ENCODE measurements at regions not wholly inside any gene's neighbourhood (a gene's known extent, or its start where the extent isn't known, plus 50 kb on each side); places are given as distances from the start of the nearest gene placed in this dataset.
"Not testable (repeated sequence)": the region's sequence is repeated elsewhere in the genome, so short reads cannot be mapped to it uniquely, and the experiment has no call there.

DNA sequence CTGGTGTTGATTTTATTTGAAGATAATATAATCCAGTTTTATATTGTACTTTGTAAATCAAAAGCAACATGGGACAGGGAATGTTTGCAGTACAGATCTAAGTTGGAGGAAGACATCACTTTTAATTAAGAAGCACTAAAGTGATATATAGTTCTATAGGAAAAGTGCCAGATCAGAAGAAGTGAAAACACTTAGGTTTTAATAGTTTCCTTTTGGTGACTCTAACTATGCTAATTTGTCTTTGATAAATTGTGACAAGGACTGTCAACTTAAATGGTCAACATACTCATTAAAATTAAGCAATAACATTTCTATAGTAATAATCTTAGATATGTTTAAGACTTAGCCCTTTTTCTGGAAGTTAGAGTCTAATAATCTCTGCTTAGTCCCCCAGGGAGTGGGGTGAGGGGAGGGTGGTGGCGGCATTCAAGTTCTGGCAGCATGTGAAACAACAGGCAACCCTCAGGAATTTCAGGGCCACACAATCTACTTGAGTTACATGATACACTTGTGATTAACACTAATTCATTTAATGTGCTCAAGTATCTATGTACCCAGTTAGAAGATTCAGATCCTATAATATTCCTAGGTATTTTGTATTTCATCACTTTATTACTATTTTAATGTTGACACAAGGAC, 1026.5 kb downstream of the NR2F1-AS1 start:
- Mint-ChIP-seq H3K4me3 (no peak overlapping the region), H3K27ac (no peak overlapping the region), H3K27me3 (no peaks in the 10 kb centered on the region), H3K9me3 (no peaks in the 10 kb centered on the region), H3K4me1 (no peaks in the 10 kb centered on the region), H3K36me3 (no peaks in the 10 kb centered on the region)
- DNase-seq = no peak

DNA sequence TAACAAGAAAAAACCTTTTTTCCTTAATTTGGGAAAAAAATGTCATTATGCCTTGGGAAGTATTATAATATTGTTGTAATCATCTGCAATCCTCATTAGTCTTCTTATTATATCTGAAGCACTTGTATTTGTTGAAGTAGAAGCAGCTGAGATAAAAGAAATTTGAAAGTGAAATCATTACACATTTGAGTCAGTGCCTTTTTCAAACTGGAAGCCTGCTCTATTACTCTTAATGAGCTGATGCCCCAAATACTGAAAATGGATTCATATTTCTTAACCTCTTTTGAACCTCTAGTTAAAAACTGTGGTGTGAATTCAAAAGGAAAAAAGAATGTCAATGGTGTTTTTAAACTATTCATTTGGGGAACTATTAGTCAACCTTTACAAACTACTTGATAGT, 1027.7 kb downstream of the NR2F1-AS1 start:
- no peaks in the 10 kb centered on the region for H3K27me3 Mint-ChIP-seq
- H3K4me3 Mint-ChIP-seq = no peak overlapping the region
- DNase-seq = no peak
- H3K9me3 Mint-ChIP-seq = no peaks in the 10 kb centered on the region
- no peak overlapping the region for H3K27ac Mint-ChIP-seq
- no peaks in the 10 kb centered on the region for H3K4me1 Mint-ChIP-seq
- H3K36me3 Mint-ChIP-seq = no peaks in the 10 kb centered on the region

DNA sequence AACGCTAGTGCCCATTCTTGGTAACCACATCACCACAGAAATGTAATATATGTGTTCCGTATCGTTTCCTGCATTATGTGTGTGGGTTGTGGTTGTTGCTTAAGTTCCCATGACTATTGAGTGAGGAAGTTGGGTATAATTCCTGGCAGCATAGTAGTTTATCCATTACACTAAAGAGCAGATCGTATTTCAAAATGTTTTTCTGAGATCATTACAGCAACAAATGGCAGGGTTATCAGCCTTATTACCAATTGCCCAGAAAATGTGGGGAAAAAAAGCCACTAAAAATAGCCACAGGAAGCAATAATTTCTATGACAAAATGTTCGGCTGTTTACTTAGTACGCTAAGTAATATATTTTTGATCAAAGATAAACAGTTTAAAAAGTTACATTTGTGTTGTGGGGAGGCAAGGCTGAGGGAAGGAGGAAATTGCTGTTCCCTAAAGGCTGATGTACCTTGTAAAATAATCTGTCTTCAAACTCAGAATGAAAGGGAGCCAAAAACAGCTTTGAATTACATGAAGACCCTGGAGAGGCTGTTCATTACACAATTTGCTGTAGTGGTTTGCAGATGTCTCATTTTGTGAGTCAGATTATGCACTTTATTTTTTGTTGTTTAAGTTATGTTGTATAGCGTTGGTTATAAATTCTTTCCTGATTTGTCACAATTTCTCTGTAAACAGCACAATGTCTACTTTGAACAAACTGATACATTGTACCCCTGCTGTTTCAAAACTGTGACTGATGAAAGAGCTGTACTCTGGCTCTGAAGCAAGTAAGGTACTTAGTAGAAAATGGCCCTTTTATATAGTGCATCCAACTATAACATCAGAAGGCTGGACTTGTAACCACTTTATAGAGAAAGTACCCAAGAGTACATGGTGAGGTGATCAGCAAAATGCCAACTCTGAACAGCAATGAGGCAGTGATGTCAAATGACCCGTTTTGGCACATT, 1028.5 kb downstream of the NR2F1-AS1 start:
- Mint-ChIP-seq H3K9me3 (no peaks in the 10 kb centered on the region), H3K27me3 (no peaks in the 10 kb centered on the region), H3K27ac (no peak overlapping the region), H3K4me3 (no peak overlapping the region), H3K4me1 (no peaks in the 10 kb centered on the region), H3K36me3 (no peaks in the 10 kb centered on the region)
- DNase-seq = no peak

DNA sequence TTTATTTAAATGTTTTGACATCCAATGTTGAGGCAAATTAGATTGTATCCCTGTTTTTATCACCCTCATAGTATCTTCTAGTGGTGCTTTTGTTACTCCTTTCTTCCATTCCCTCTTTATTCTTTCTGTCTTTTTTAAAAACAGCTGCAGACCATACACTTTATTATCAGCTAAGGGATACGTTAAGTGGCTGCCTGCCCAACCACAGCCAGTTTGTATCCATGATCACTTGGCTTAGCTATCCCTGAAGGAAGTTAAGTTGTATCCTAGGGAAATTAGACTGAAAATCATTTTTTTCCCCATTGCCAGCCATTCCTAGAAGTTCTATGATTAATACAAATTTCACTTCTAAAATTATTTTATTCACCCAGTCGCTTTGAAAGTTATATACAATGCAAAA, 1032.7 kb downstream of the NR2F1-AS1 start:
- Mint-ChIP-seq H3K27ac (no peak overlapping the region), H3K9me3 (no peaks in the 10 kb centered on the region), H3K27me3 (no peaks in the 10 kb centered on the region), H3K4me3 (no peak overlapping the region), H3K4me1 (no peaks in the 10 kb centered on the region), H3K36me3 (no peaks in the 10 kb centered on the region)
- no peak for DNase-seq

DNA sequence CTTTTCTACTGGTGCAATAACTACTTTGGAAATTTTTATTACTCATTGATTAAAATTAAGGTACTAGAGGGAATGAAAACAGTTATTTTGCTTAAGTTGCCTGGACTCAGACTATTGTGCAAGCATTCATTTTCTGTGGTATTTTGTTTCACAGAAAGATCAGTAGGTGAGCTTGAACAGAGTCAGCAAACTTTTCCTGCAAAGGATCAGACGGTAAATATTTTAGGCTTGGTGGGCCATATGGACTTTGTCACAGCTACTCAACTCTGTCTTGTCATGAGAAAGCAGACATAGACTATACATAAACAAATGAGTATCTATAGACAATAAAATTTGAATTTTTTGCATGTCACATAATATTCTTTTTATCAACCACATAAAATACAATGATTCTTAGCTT, 1036.4 kb downstream of the NR2F1-AS1 start:
- H3K27ac Mint-ChIP-seq = no peak overlapping the region
- no peaks in the 10 kb centered on the region for H3K36me3 Mint-ChIP-seq
- no peaks in the 10 kb centered on the region for H3K9me3 Mint-ChIP-seq
- DNase-seq = no peak
- no peak overlapping the region for H3K4me3 Mint-ChIP-seq
- no peaks in the 10 kb centered on the region for H3K27me3 Mint-ChIP-seq
- H3K4me1 Mint-ChIP-seq = no peaks in the 10 kb centered on the region

DNA sequence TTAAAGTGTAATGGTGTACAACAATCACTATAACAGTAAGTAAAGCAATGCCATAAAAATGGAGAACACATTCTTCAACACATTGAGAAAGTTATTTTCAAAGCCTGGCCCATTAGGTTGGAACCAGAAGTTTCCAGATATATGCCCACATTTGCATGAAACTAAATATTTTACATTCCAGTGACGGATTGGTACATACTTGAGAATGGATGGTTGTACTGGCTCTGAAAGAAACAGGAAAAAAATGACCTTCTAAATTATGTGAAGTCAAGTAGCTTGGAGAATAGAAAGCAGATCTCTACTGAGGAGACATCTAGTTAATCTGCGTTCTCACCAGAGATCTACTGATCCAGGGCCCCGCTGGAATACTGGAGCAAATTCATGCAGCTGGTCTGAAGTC, 1037.0 kb downstream of the NR2F1-AS1 start:
- Mint-ChIP-seq H3K36me3 (no peaks in the 10 kb centered on the region), H3K4me3 (no peak overlapping the region), H3K27me3 (no peaks in the 10 kb centered on the region), H3K27ac (no peak overlapping the region), H3K4me1 (no peaks in the 10 kb centered on the region), H3K9me3 (no peaks in the 10 kb centered on the region)
- DNase-seq = no peak

DNA sequence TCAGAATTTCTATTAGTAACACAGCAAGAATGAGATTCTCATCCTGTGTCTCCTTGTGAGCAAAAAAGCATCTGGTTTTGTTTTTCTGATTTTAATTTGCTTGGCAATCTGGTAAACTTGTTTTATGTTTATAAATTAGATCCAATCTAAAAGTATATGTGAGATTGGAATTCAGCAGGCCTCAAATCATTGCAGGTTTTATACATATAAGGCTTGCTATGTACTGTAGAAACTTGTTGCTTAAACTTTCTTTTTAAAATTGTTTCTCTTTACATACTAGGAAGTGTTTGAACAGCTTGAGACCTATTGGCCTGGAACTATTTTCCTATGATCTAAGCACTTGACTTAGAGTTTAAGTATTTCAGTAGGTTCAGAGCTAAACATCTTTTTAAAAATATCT, 1037.8 kb downstream of the NR2F1-AS1 start:
- DNase-seq = no peak
- no peaks in the 10 kb centered on the region for H3K9me3 Mint-ChIP-seq
- H3K4me3 Mint-ChIP-seq = no peak overlapping the region
- no peaks in the 10 kb centered on the region for H3K4me1 Mint-ChIP-seq
- H3K36me3 Mint-ChIP-seq = no peaks in the 10 kb centered on the region
- H3K27me3 Mint-ChIP-seq = no peaks in the 10 kb centered on the region
- no peak overlapping the region for H3K27ac Mint-ChIP-seq

DNA sequence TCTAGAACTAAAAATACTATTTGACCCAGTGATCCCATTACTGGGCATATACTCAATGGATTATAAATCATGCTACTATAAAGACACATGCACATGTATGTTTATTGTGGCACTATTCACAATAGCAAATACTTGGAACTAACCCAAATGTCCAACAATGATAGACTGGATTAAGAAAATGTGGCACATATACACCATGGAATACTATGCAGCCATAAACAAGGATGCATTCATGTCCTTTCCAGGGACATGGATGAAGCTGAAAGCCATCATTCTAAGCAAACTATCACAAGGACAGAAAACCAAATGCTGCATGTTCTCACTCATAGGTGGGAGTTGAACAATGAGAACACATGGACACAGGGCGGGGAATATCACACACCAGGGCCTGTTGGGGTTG, 1039.0 kb downstream of the NR2F1-AS1 start:
- H3K27me3 Mint-ChIP-seq, DNase-seq, H3K4me3 Mint-ChIP-seq, H3K36me3 Mint-ChIP-seq, H3K27ac Mint-ChIP-seq, H3K4me1 Mint-ChIP-seq, H3K9me3 Mint-ChIP-seq: not testable (repeated sequence)

DNA sequence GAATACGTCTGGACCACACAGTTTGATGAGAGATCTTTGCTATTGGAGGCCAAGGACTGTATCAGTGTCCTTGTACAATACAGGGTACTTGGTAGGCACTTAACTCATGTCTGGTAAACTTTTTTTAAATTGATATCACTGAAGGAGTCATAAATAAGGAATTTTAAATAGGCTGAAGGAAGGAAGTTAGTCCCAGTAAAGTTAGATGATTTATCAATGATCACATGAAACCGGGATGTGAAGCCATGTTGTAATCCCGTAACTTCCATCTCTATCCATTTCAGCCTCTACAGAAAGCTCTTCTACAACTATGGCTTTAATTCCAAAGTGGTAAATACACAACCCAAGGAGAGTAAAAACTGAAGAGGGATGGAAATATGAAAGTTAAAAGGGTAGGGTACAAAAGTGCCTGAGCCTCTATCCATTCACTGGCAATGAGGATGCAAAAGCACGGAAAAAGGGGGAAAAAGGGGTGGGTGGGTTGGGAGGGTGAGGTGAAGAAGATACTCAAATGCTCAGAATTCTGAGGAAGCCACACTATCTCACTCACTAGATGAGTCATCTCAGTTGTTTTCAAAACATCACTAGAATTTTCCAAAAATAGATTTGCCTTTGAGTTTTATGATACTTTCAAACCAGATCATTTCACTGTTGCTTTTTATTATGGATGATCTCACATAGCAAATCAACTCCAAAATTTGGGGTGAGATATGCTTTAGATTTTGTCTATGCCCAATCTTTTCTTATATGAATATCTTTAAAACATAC, 1053.5 kb downstream of the NR2F1-AS1 start:
- Mint-ChIP-seq H3K4me1 (no peaks in the 10 kb centered on the region), H3K9me3 (peaks cover 4% of the 10 kb centered on the region), H3K36me3 (no peaks in the 10 kb centered on the region), H3K4me3 (no peak overlapping the region), H3K27me3 (no peaks in the 10 kb centered on the region), H3K27ac (no peak overlapping the region)
- DNase-seq = no peak

DNA sequence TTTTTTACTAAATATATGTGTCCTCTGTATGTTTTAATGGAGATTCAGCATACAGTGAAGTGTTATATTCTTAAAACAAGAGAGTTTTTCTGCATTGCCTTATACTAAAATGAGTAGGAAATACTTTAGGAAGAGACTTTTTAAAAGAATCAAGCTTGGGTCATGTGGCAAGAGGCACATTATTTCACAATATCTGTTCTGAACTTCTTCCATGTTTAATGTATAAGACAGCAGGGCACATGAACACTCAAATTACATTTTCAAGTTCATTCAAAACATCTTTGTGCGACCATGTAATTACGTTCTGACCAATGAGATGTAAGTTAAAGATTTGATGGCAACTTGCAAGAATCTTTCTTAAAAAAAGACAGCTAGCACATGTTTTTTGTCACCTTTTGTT, 1055.9 kb downstream of the NR2F1-AS1 start:
- DNase-seq = no peak
- Mint-ChIP-seq H3K4me1 (no peaks in the 10 kb centered on the region), H3K4me3 (no peak overlapping the region), H3K9me3 (peaks cover 4% of the 10 kb centered on the region), H3K27ac (no peak overlapping the region), H3K27me3 (no peaks in the 10 kb centered on the region), H3K36me3 (no peaks in the 10 kb centered on the region)

DNA sequence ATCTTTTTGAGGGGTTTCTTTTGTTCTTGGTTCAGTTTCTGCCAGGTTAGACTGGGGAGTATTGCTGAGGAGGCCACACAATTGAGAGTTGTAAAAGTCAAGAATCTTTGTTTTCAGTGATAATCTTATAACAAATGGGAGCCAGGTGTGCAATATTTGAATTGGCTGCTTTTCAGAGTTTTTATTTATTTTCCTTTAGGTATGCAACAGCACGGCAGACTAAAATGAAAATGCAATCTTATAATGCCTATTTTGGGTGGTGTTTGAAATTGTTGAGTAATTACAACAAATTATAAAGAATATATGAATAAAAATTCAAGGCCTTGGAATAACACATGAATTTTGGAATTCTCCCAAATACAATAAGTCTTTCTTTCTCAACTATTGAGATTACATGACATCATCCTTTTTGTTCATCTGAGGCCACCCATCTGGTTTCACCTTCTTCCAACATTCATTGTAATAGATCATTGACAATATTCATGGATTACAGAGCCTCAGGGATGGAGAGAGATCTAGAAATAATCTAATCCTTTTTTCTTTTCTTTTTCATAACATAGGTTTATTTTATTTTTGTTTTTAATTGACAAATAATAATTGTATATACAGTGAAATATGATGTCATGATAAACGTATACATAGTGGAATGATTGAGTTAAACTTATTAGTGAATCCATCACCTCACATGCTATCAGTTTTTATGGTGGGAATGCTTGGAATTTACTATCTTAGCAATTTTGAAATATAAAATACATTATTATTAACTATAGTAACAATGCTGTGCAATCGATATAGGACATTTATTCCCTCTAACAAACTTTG, 1061.0 kb downstream of the NR2F1-AS1 start:
- no peaks in the 10 kb centered on the region for H3K27me3 Mint-ChIP-seq
- H3K4me3 Mint-ChIP-seq = no peak overlapping the region
- H3K36me3 Mint-ChIP-seq = no peaks in the 10 kb centered on the region
- DNase-seq = no peak
- H3K9me3 Mint-ChIP-seq = peaks cover 4% of the 10 kb centered on the region
- H3K27ac Mint-ChIP-seq = no peak overlapping the region
- H3K4me1 Mint-ChIP-seq = no peaks in the 10 kb centered on the region

DNA sequence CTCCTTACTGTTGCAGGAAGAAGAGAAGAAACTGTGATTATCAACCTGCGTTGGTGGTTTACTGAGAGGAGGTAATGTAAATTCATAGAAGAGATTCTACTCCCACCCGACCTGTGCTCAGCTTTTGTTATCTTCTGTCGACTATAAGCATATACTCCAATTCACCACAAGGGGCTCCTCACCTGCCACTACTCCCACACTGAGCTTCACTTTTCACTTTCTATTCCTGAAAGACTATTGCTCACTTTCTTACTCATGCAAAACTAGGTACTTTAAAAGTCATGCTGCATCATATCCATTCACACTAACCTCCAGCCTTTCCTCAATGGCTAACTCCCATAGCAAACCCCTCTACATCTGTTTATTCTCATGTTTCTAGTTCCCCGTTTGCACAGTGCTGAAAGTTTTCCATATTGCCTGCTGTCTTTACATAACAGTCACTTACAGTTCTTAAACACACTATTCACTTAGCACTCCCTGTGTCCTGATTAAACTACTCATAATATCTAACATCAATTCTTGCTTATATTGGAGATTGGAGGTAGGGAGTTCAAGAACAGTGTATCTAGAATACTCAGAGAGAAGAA, 1062.6 kb downstream of the NR2F1-AS1 start:
- no peaks in the 10 kb centered on the region for H3K4me1 Mint-ChIP-seq
- peaks cover 4% of the 10 kb centered on the region for H3K9me3 Mint-ChIP-seq
- DNase-seq = peak; percentile 0
- H3K27me3 Mint-ChIP-seq = no peaks in the 10 kb centered on the region
- no peak overlapping the region for H3K4me3 Mint-ChIP-seq
- no peaks in the 10 kb centered on the region for H3K36me3 Mint-ChIP-seq
- H3K27ac Mint-ChIP-seq = no peak overlapping the region

DNA sequence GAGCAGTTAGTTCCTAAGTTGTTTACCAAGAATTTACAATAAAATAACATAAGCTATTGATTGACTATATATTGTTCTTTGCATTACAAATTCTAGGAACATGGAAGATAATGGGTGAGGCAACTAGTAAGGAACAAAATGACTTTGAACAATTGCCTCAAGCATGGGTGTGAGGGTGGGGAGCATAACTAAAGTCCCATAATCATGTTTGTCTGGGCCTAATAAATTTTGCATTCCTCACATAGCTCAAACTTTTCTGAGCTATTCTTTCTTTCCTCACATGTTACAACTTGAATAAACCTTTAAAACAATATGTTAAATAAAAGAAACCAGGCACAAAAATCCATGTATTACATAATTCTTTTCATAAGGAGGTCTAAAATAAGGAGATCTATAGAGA, 1066.1 kb downstream of the NR2F1-AS1 start:
- Mint-ChIP-seq H3K4me1 (no peaks in the 10 kb centered on the region), H3K9me3 (peaks cover 7% of the 10 kb centered on the region), H3K27me3 (no peaks in the 10 kb centered on the region), H3K27ac (no peak overlapping the region), H3K4me3 (no peak overlapping the region), H3K36me3 (no peaks in the 10 kb centered on the region)
- no peak for DNase-seq

DNA sequence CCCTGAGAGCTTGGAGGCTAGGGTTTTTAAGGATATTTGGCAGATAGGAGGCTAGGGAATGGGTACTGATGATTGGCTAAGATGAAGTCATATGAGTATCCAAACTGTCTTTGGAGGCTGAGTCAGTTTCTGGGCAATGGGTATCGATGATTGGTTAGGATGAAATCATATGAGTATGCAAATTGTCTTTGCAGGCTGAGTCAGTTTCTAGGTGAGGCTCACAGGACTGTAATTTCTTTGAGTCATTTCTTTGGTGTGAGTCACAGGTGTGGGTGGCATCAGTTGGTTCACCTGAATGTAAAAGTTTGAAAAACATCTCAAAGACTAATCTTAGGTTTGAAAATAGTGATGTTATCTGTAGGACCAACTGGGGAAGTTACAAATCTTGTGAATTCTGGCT, 1068.0 kb downstream of the NR2F1-AS1 start:
- peak; percentile 0 for DNase-seq
- H3K9me3 Mint-ChIP-seq = peaks cover 17% of the 10 kb centered on the region
- H3K4me3 Mint-ChIP-seq = no peak overlapping the region
- H3K27me3 Mint-ChIP-seq = no peaks in the 10 kb centered on the region
- H3K36me3 Mint-ChIP-seq = no peaks in the 10 kb centered on the region
- no peak overlapping the region for H3K27ac Mint-ChIP-seq
- no peaks in the 10 kb centered on the region for H3K4me1 Mint-ChIP-seq

Data from activated naive CD8-positive, alpha-beta T cell treated with anti-CD3 and anti-CD28 coated beads for 36 hours (primary cell).